T-helper 2 cell treated with Interferon-gamma antibody and Interleukin-4, amounts not matched to agents 5 μg/mL and 100 μg/mL, for 36 hours (primary cell): ENCODE measurements at regions not wholly inside any gene's neighbourhood (a gene's known extent, or its start where the extent isn't known, plus 50 kb on each side); places are given as distances from the start of the nearest gene placed in this dataset.
"Not testable (repeated sequence)": the region's sequence is repeated elsewhere in the genome, so short reads cannot be mapped to it uniquely, and the experiment has no call there.

Experiments
- DNase-seq: peaks from one replicate; pipeline ENCODE4 v3.0.0; 2021; ENCODE audit warnings: low spot score
- H3K27ac Mint-ChIP-seq: one replicate; pipeline ENCODE4 v1.8.0; 2021; ENCODE audit warnings: mild to moderate bottlenecking, mixed read lengths
- H3K27me3 Mint-ChIP-seq: one replicate; pipeline ENCODE4 v1.8.0; 2021; ENCODE audit warnings: low read depth, mixed read lengths
- H3K36me3 Mint-ChIP-seq: one replicate; pipeline ENCODE4 v1.8.0; 2021; ENCODE audit warnings: low read depth, mixed read lengths
- H3K4me1 Mint-ChIP-seq: one replicate; pipeline ENCODE4 v1.8.0; 2021; ENCODE audit warnings: low read depth, mixed read lengths
- H3K4me3 Mint-ChIP-seq: one replicate; pipeline ENCODE4 v1.8.0; 2022; ENCODE audit warnings: mild to moderate bottlenecking, moderate library complexity, mixed read lengths
- H3K9me3 Mint-ChIP-seq: one replicate; pipeline ENCODE4 v1.8.0; 2021; ENCODE audit warnings: mixed read lengths

- Mint-ChIP-seq H3K27me3 (no peaks in the 10 kb centered on the region), H3K4me3 (no peak overlapping the region), H3K9me3 (no peaks in the 10 kb centered on the region), H3K27ac (no peak overlapping the region), H3K4me1 (no peaks in the 10 kb centered on the region), H3K36me3 (no peaks in the 10 kb centered on the region)
- no peak for DNase-seq
These were observed 416.5 kb downstream of the TMEM135 start for GRCh38 chr11:87454241-87454640.

GRCh38 chr11:87453531-87454089, 415.9 kb downstream of the TMEM135 start:
- no peak overlapping the region for H3K4me3 Mint-ChIP-seq
- no peak for DNase-seq
- no peaks in the 10 kb centered on the region for H3K36me3 Mint-ChIP-seq
- H3K27ac Mint-ChIP-seq: no peak overlapping the region
- no peaks in the 10 kb centered on the region for H3K4me1 Mint-ChIP-seq
- no peaks in the 10 kb centered on the region for H3K27me3 Mint-ChIP-seq
- no peaks in the 10 kb centered on the region for H3K9me3 Mint-ChIP-seq

GRCh38 chr11:87452025-87452424, 414.3 kb downstream of the TMEM135 start:
- H3K9me3 Mint-ChIP-seq, H3K36me3 Mint-ChIP-seq, H3K4me1 Mint-ChIP-seq, H3K27ac Mint-ChIP-seq, H3K4me3 Mint-ChIP-seq, DNase-seq, H3K27me3 Mint-ChIP-seq: not testable (repeated sequence)

DNA sequence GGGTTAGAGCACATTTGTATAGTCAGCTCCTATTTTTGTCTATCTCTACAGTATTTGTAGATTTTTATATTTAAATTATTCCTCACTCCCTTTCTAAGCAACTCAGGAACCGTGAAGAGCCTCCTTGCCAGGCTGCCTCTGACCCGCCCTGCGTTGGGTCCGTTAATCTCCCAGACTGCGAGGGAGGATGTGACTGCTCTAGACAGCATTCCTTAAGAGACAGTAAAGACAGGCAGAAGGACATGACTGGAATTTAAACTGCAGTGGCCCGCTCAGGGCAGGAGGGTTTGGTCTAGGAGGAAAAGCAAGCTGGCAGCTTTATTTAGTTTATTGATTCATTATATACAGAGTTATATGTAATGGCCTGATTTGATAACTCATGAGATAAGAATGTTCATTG, 413.7 kb downstream of the TMEM135 start:
- Mint-ChIP-seq H3K36me3 (no peaks in the 10 kb centered on the region), H3K27ac (no peak overlapping the region), H3K9me3 (no peaks in the 10 kb centered on the region), H3K4me3 (no peak overlapping the region), H3K27me3 (no peaks in the 10 kb centered on the region), H3K4me1 (no peaks in the 10 kb centered on the region)
- DNase-seq: no peak

DNA sequence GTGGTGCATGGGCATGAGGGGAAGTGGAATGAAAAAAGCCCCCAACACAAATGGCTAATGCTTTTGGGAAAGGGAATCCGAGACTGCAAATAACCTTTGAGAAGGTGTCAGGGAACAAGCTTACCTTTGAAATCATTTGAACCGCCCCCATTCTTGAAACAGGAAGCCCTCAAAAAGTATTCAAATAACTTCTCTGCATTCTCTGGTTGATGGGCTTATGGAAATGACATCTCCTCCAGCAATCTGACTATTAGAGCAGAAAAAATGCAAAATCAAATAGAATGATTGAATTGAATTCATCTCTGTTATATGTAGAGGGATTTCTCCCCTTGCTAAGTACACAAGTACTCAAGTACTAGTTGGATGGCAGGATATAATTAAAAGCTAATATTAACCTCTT, 409.9 kb downstream of the TMEM135 start:
- Mint-ChIP-seq H3K27ac (no peak overlapping the region), H3K4me1 (no peaks in the 10 kb centered on the region), H3K36me3 (no peaks in the 10 kb centered on the region), H3K27me3 (no peaks in the 10 kb centered on the region), H3K9me3 (no peaks in the 10 kb centered on the region), H3K4me3 (no peak overlapping the region)
- DNase-seq: no peak

DNA sequence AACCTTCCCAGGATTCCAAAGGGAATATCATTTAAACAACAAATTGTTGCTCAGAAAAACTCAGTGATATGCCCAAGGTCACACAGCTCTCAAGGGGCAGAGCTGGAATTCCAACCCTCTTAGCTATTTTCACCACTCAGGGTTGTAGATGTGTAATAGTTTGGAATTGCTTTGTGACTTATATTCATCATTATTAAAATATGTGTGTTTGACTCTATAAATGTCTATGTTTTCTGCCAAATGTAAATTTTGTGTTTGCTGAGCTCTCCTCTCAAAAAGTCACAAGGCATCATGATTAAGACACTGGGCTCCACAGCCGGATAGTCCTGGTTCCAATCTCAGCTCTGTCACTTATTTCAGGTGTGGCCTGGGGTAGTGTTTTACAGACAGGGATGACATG, 407.3 kb downstream of the TMEM135 start:
- Mint-ChIP-seq H3K27me3 (no peaks in the 10 kb centered on the region), H3K36me3 (no peaks in the 10 kb centered on the region), H3K4me1 (no peaks in the 10 kb centered on the region), H3K4me3 (no peak overlapping the region), H3K27ac (no peak overlapping the region), H3K9me3 (no peaks in the 10 kb centered on the region)
- DNase-seq: no peak

GRCh38 chr11:87443707-87444106, 406.0 kb downstream of the TMEM135 start:
- Mint-ChIP-seq H3K27ac (no peak overlapping the region), H3K36me3 (no peaks in the 10 kb centered on the region), H3K27me3 (no peaks in the 10 kb centered on the region), H3K9me3 (no peaks in the 10 kb centered on the region), H3K4me3 (no peak overlapping the region), H3K4me1 (no peaks in the 10 kb centered on the region)
- DNase-seq: no peak

DNA sequence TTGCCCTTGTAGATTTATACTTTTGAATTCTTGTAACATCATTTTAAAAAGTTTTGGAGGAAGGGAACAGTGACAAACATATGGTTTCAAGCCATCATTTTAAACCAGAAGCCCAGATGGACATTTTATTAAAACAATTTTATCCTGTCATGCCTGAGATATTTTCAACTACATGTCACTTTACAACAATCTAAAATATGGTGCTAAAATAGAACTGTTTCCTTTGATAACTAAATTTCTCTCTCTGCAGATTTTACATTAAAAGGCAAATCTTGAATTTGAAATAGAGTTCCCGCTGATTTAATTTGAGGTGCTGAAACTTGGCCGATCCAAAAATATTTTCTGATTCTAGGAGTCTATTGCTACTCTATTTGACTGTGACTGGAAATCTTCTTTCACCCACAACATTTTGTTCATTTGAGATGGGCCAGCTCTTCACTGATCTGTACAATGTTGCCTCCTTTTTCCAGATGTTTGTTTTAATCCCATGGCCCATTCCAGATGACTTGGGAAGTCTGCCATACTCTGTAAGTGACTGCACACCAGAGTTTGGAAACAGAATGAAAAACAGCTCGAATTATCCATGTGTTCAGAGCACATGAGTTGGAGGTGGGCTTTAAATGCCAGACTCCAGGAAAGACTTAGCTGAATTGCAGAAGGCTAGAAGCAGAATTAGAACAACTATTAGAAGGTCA, 402.5 kb downstream of the TMEM135 start:
- H3K36me3 Mint-ChIP-seq: no peaks in the 10 kb centered on the region
- no peak overlapping the region for H3K4me3 Mint-ChIP-seq
- H3K27ac Mint-ChIP-seq: no peak overlapping the region
- H3K27me3 Mint-ChIP-seq: no peaks in the 10 kb centered on the region
- no peaks in the 10 kb centered on the region for H3K9me3 Mint-ChIP-seq
- no peak for DNase-seq
- H3K4me1 Mint-ChIP-seq: no peaks in the 10 kb centered on the region

DNA sequence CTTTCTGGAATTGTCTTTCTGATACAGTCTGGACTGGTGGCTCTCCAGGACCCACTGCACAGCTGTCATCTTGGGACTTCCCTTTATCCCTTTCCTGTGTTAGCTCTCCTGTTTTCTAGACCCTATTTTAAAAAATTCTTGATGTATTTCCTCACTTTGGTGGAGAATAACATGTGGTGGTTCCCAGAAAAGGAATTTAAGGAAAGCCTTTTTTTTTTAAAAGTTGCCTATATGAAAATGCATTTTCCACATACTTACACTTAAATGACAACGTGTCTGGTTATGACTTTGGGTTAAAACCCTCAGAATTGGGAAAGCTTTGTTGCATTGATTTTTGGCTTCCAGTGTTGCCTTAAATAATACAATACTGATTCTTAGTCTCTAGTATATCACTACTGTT, 400.7 kb downstream of the TMEM135 start:
- H3K27ac Mint-ChIP-seq: no peak overlapping the region
- H3K36me3 Mint-ChIP-seq: no peaks in the 10 kb centered on the region
- DNase-seq: no peak
- no peak overlapping the region for H3K4me3 Mint-ChIP-seq
- no peaks in the 10 kb centered on the region for H3K27me3 Mint-ChIP-seq
- no peaks in the 10 kb centered on the region for H3K9me3 Mint-ChIP-seq
- no peaks in the 10 kb centered on the region for H3K4me1 Mint-ChIP-seq

GRCh38 chr11:87437844-87438223, 400.1 kb downstream of the TMEM135 start:
- Mint-ChIP-seq H3K27me3 (no peaks in the 10 kb centered on the region), H3K36me3 (no peaks in the 10 kb centered on the region), H3K4me1 (no peaks in the 10 kb centered on the region), H3K4me3 (no peak overlapping the region), H3K27ac (no peak overlapping the region), H3K9me3 (no peaks in the 10 kb centered on the region)
- DNase-seq: no peak

GRCh38 chr11:87437133-87437843, 399.6 kb downstream of the TMEM135 start:
- Mint-ChIP-seq H3K27me3 (no peaks in the 10 kb centered on the region), H3K36me3 (no peaks in the 10 kb centered on the region), H3K4me1 (no peaks in the 10 kb centered on the region), H3K9me3 (no peaks in the 10 kb centered on the region), H3K4me3 (no peak overlapping the region), H3K27ac (no peak overlapping the region)
- no peak for DNase-seq

DNA sequence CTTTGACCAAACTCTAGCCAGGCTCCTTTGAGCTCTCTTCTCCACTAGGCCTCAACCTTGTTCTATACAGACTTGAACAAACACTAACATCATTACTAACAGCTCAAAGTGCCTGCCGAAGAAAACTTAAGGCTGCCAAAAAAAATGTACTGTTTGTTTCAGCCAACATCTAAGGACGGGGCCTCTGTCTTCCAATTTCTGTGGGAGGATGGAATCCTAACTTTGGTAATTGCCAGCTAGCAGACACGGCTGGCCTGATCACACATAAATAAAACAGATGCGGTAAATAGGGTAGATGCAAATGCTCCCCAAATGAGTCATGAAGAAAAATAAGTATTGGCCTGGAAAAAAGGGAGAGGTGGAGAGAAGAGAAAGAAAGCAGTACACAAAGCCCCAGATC, 394.3 kb downstream of the TMEM135 start:
- Mint-ChIP-seq H3K27me3 (no peaks in the 10 kb centered on the region), H3K4me1 (no peaks in the 10 kb centered on the region), H3K27ac (no peak overlapping the region), H3K9me3 (no peaks in the 10 kb centered on the region), H3K4me3 (no peak overlapping the region), H3K36me3 (no peaks in the 10 kb centered on the region)
- no peak for DNase-seq

GRCh38 chr11:87431392-87431791, 393.7 kb downstream of the TMEM135 start:
- H3K27me3 Mint-ChIP-seq: no peaks in the 10 kb centered on the region
- no peaks in the 10 kb centered on the region for H3K9me3 Mint-ChIP-seq
- no peaks in the 10 kb centered on the region for H3K36me3 Mint-ChIP-seq
- no peaks in the 10 kb centered on the region for H3K4me1 Mint-ChIP-seq
- no peak overlapping the region for H3K27ac Mint-ChIP-seq
- no peak overlapping the region for H3K4me3 Mint-ChIP-seq
- no peak for DNase-seq

DNA sequence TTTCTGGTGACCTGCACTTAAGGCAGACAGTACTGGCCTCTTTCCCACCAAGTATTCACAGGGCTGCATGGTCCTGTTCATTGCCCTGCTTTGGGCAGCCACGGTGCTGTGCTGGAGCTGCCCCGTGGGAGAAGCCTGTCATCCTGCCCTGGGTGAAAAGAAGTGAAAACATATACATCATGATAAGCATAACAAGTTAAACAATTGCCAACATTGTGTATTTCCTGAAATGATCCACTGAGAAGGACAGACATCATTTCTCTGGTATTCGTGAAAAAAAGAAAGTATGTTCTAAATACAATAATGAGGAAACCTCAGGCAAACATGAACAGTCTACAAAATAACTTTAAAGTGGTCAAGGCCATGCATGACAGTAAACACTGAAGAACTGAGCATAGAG, 393.1 kb downstream of the TMEM135 start:
- no peaks in the 10 kb centered on the region for H3K36me3 Mint-ChIP-seq

More for the DNA sequence above, 393.1 kb downstream of the TMEM135 start:
- no peak for DNase-seq
- Mint-ChIP-seq H3K27ac (no peak overlapping the region), H3K9me3 (no peaks in the 10 kb centered on the region), H3K4me1 (no peaks in the 10 kb centered on the region), H3K4me3 (no peak overlapping the region), H3K27me3 (no peaks in the 10 kb centered on the region)
